Ovary (tissue), 7 donors: ENCODE measurements at regions not wholly inside any gene's neighbourhood (a gene's known extent, or its start where the extent isn't known, plus 50 kb on each side); places are given as distances from the start of the nearest gene placed in this dataset.

Source experiments
- DNase-seq, 5 donors: peaks; one replicate each; pipeline ENCODE4 v3.0.0-alpha.2; 2019 to 2020
- H3K27ac ChIP-seq, 2 donors: fragments of 200-600 bp; one replicate each; pipeline versions ENCODE4 v1.5.1 to v1.8.0; 2019 to 2022
- H3K27me3 ChIP-seq: fragments of 200-600 bp; one replicate; pipeline ENCODE4 v1.8.0; 2022
- H3K36me3 ChIP-seq: fragments of 200-600 bp; sonication (generic); one replicate; pipeline ENCODE4 v1.5.1; 2019
- H3K4me1 ChIP-seq: one replicate; pipeline ENCODE4 v1.8.1; 2013; ENCODE audit warnings: mild to moderate bottlenecking, moderate library complexity; ENCODE audit not compliant: insufficient read depth
- H3K4me3 ChIP-seq: fragments of 200-600 bp; sonication (generic); one replicate; pipeline ENCODE4 v1.5.1; 2017
- H3K9me3 ChIP-seq, 2 donors: fragments of 200-600 bp in 1 of 2; sonication (generic) in 1 of 2; one replicate each; pipeline versions ENCODE4 v1.5.1 to v1.8.1; 2013 to 2019; ENCODE audit warnings: mild to moderate bottlenecking in 1 of 2, moderate library complexity in 1 of 2
- CTCF ChIP-seq, 3 donors: fragments of 450-650 bp in 2 of 3; fragments of 200-600 bp in 1 of 3; IDR thresholded peaks; one replicate each; pipeline versions ENCODE4 v1.5.1 to v1.8.0; 2016 to 2022; ENCODE audit warnings: antibody characterized with exemption in 3 of 3, mild to moderate bottlenecking in 1 of 3
- EP300 ChIP-seq: sonication (generic); formaldehyde crosslinking; IDR thresholded peaks from one replicate; pipeline ENCODE4 v1.6.1; 2017; ENCODE audit warnings: antibody characterized with exemption
- POLR2A ChIP-seq: fragments of 450-650 bp; IDR thresholded peaks from one replicate; pipeline ENCODE4 v1.6.1; 2017; ENCODE audit warnings: antibody characterized with exemption, mild to moderate bottlenecking, moderate library complexity
- WGBS, 3 donors: extraction: QIAGEN DNeasy Blood & Tissue Kit in 1 of 3; methylation state at CpG; one replicate each; pipeline versions ENCODE4 v1.1.5 to v1.1.7; 2013 to 2017; 5-methylcytosine and 5-hydroxymethylcytosine counted together
- intact Hi-C, 4 donors: fragments of 100-400 bp; cut with DNase I; formaldehyde crosslinking; loops; one replicate each; pipeline versions ENCODE4 v1.11.0 to v1.15.1; 2022 to 2023
- donor health status: DM: no; HTN: no; CAD: no; lungs with moderate emphysema.
- donor health status: DM: no; HTN: no; CAD: no.
- donor health status: Bipolar disorder and iron deficiency.
- donor health status: DM: no; HTN: no; CAD: no.
- donor health status: DM: yes; HTN: yes; CAD: no.

- 63 to 78% (median 72%) methylated on average over 2 of the region's 2 CpGs for WGBS, 3 donors
- H3K9me3 ChIP-seq, result no peaks in the 10 kb centered on the region
- H3K4me3 ChIP-seq, result no peak overlapping the region
- H3K36me3 ChIP-seq, result no peaks in the 10 kb centered on the region
- H3K27ac ChIP-seq, result no peak overlapping the region
- H3K4me1 ChIP-seq, result no peaks in the 10 kb centered on the region
- DNase-seq, result no peak
- TF ChIP-seq CTCF (IDR thresholded peaks at IDR 0.05) (no peak), EP300 (no peak), POLR2A (no peak)
- intact Hi-C loops, result no loop called here
- H3K27me3 ChIP-seq, result no peaks in the 10 kb centered on the region
These were observed 379.0 kb downstream of the CCER1 start for GRCh38 chr12:90575995-90576394.

- H3K36me3 ChIP-seq, result no peaks in the 10 kb centered on the region
- no peak overlapping the region for H3K4me3 ChIP-seq
- H3K4me1 ChIP-seq, result no peaks in the 10 kb centered on the region
- intact Hi-C loops, result no loop called here
- DNase-seq, result no peak
- H3K27ac ChIP-seq, result no peak overlapping the region
- no peaks in the 10 kb centered on the region for H3K9me3 ChIP-seq
- WGBS, 3 donors, result 89 to 94% (median 92%) methylated on average over 2 of the region's 2 CpGs
- H3K27me3 ChIP-seq, result no peaks in the 10 kb centered on the region
- TF ChIP-seq POLR2A (no peak), EP300 (no peak)
These were observed 380.3 kb downstream of the CCER1 start for GRCh38 chr12:90574676-90575075.

GRCh38 chr12:90572778-90573177 is 382.2 kb downstream of the CCER1 start:
- no peak for TF ChIP-seq POLR2A
- no peak for TF ChIP-seq EP300
- TF ChIP-seq CTCF (IDR thresholded peaks at IDR 0.05), result no peak
- Histone ChIP-seq H3K36me3 (no peaks in the 10 kb centered on the region), H3K27ac (no peak overlapping the region), H3K4me1 (no peaks in the 10 kb centered on the region), H3K9me3 (no peaks in the 10 kb centered on the region), H3K27me3 (no peaks in the 10 kb centered on the region), H3K4me3 (no peak overlapping the region)
- intact Hi-C loops, result no loop called here
- WGBS, 3 donors, result 0 to 65% (median 0%) methylated on average over 1 of the region's 1 CpG
- no peak for DNase-seq

- no peaks in the 10 kb centered on the region for H3K36me3 ChIP-seq
- DNase-seq, result no peak
- no peak overlapping the region for H3K27ac ChIP-seq
- TF ChIP-seq EP300, result no peak
- TF ChIP-seq CTCF (IDR thresholded peaks at IDR 0.05), result no peak
- no peak for TF ChIP-seq POLR2A
- intact Hi-C loops, result no loop called here
- no peaks in the 10 kb centered on the region for H3K4me1 ChIP-seq
- no peak overlapping the region for H3K4me3 ChIP-seq
- H3K27me3 ChIP-seq, result no peaks in the 10 kb centered on the region
- H3K9me3 ChIP-seq, result no peaks in the 10 kb centered on the region
- 92 to 98% (median 95%) methylated on average over 1 of the region's 1 CpG for WGBS, 3 donors
These were observed 385.3 kb downstream of the CCER1 start for GRCh38 chr12:90569685-90570084.

- Histone ChIP-seq H3K27me3 (no peaks in the 10 kb centered on the region), H3K4me1 (no peaks in the 10 kb centered on the region), H3K36me3 (no peaks in the 10 kb centered on the region), H3K4me3 (no peak overlapping the region), H3K9me3 (no peaks in the 10 kb centered on the region), H3K27ac (no peak overlapping the region)
- intact Hi-C loops, result no loop called here
- no peak for DNase-seq
- TF ChIP-seq EP300 (no peak), CTCF (IDR thresholded peaks at IDR 0.05) (no peak), POLR2A (no peak)
These were observed 392.3 kb downstream of the CCER1 start for GRCh38 chr12:90562671-90563070.
